ENCODE measurements at regions not wholly inside any gene's neighbourhood (a gene's known extent, or its start where the extent isn't known, plus 50 kb on each side); places are given as distances from the start of the nearest gene placed in this dataset.

DNA sequence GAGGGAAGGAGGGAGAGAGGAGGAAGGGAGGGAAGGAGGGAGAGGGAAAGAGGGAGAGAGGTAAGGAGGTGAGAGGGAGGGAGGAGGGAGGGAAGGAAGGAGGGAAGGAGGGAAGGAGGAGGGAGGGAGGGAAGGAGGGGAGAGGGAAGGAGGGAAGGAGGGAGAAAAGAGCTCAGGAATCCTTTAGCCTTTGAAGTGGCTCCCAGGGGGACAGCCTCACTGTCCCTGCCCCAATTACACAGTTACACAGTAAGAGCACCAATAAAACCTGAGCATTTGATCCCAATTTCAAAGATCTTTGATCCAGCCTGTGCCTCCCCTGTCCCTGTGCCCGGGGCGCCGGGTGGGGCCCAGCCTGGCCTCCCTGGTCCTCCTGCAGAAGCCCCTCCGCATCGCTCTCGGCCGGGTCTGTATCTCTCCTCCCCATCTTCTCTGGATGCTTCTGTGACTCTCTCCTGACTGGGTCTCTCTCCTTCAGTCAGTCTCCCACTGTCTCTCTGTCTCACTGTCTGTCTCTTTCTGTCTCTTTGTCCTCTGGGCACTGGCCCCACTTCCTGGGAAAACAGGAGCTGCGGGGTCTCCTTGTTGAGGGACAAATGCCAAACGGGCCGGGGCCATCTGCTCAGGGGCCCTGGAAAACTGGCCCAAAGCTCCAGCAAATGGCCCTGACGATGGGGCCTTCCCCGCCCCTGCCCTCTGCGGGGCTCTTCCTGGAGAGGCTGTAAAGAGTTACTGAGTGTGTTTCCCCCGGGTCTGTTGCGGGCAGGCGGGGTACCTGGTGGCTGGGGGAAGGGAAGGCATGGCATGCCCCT is 54.2 kb upstream of the EGFL7 start:
- Histone ChIP-seq H3K79me2 (ENCODE audit: insufficient read depth, low read depth) (no peaks in the 10 kb centered on the region), H3K27me3 (ENCODE audit: insufficient read depth, low read depth) (peaks cover 91% of the 10 kb centered on the region), H3K9ac (no peak overlapping the region), H3K4me3 (IDR thresholded peaks at IDR 0.05; ENCODE audit: insufficient read depth, low read depth, low read length) (no peak overlapping the region), H3K4me2 (no peak overlapping the region), H3K36me3 (ENCODE audit: insufficient read depth) (no peaks in the 10 kb centered on the region), H2AFZ (ENCODE audit: low read depth) (no peak overlapping the region), H3K4me1 (ENCODE audit: low read depth, poor library complexity, severe bottlenecking) (no peaks in the 10 kb centered on the region), H4K20me1 (ENCODE audit: insufficient read depth) (no peaks in the 10 kb centered on the region), H3K27ac (no peak overlapping the region)
- TF ChIP-seq, protein P1, sequence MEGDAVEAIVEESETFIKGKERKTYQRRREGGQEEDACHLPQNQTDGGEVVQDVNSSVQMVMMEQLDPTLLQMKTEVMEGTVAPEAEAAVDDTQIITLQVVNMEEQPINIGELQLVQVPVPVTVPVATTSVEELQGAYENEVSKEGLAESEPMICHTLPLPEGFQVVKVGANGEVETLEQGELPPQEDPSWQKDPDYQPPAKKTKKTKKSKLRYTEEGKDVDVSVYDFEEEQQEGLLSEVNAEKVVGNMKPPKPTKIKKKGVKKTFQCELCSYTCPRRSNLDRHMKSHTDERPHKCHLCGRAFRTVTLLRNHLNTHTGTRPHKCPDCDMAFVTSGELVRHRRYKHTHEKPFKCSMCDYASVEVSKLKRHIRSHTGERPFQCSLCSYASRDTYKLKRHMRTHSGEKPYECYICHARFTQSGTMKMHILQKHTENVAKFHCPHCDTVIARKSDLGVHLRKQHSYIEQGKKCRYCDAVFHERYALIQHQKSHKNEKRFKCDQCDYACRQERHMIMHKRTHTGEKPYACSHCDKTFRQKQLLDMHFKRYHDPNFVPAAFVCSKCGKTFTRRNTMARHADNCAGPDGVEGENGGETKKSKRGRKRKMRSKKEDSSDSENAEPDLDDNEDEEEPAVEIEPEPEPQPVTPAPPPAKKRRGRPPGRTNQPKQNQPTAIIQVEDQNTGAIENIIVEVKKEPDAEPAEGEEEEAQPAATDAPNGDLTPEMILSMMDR (conservative IDR thresholded peaks at IDR 0.05; ENCODE audit: low read depth, low read length) = no peak

DNA sequence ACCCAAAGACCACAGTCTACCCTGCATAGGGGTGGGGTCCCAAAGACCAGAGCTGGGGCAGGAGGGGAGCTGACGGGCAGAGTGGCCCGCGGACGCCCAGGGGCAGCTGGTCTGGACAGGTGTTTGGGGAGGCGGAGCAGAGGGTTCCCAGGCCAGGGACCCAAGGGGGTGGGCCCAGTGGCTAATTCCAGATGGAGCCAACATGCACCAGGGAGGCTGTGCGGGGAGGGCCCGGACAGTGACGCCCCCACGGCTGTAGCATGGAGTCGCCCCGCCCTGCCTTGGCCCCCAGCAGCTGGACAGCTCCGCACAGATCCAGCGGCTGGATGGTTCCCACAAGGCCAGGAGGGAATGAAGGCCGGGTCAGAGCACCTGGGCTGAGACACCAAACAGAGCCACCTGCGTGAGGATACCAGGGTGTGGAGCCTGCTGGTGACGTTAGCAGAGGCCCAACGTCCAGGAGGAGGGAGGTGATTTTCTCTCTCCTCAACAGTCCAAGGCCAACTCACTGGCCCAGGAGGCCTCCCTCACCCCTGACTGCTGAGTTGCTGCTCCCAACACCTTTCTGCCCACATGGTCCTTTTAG is 55.3 kb upstream of the EGFL7 start:
- Histone ChIP-seq H3K4me3 (IDR thresholded peaks at IDR 0.05; ENCODE audit: insufficient read depth, low read depth, low read length) (no peak overlapping the region), H2AFZ (ENCODE audit: low read depth) (no peak overlapping the region), H3K79me2 (ENCODE audit: insufficient read depth, low read depth) (no peaks in the 10 kb centered on the region), H4K20me1 (ENCODE audit: insufficient read depth) (no peaks in the 10 kb centered on the region), H3K4me2 (no peak overlapping the region), H3K27ac (no peak overlapping the region), H3K27me3 (ENCODE audit: insufficient read depth, low read depth) (peaks cover 91% of the 10 kb centered on the region), H3K9ac (no peak overlapping the region), H3K4me1 (ENCODE audit: low read depth, poor library complexity, severe bottlenecking) (no peaks in the 10 kb centered on the region), H3K36me3 (ENCODE audit: insufficient read depth) (no peaks in the 10 kb centered on the region)
- TF ChIP-seq, protein P1 (conservative IDR thresholded peaks at IDR 0.05; ENCODE audit: low read depth, low read length) = no peak

DNA sequence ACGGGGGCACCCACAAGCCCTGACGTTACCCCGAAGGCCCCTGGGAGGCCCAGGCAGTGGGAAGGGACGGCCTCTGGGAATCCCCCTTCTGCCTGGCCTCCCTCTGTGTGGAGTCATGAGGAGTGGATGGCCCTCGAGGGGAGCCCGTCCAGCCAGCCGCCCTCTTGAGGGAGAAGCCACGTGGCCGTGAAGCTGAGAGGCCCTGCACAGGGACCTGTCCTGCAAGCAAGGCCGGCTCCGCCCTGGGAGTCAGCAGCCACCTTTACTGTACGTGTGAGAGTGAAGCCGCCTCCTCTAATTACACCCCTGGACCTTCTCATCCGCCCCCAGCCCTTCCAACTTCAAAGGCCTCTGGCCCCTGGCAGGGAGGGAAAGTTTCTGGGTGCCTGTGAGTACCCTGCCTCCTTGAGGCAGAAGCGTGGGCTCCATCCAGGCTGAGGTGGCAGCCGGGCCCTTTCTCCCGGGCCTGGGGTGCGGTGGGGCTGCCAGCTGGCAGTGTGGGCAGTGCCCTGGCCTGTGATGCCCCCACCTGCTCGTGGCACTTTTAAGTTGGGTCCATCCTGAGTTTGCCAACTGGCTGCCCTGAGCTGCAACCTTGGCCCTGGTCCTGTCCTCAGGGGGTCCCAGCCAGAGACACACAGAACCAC is 55.9 kb upstream of the EGFL7 start:
- no peak overlapping the region for H3K9ac ChIP-seq
- TF ChIP-seq, protein P1 (conservative IDR thresholded peaks at IDR 0.05; ENCODE audit: low read depth, low read length) = no peak

DNA sequence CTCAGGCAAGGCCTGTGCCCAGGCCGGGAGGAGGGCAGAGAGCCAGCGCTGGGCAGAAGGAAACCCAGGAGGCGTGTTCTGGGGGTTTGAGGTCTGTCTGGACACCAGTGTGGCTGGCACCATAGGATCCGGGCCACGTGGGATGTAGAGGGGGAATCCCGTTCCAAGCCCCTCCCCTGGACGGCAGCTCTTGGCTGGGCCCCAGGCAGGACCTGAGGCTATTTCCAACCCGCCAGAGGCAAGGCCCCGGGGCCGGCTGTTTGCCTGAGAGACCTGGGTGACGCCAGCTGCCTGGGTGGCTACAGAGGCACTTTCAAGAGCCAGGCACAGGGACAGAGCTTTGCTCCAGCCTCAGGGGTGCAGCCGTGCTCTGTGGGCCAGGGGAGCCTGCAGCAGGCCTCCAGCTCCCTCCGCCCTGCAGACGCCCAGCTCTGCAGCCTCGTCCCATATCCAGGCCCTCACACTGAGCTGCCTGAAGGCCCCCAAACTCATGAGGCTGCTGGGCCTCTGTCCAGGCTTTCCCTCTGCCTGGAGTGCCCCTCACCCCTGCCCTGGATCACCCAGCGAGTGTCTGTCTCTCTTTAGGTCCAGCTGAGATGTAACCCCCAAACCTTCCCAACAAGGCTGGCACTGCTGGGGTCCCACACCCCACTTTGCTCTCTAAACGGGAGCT is 56.6 kb upstream of the EGFL7 start:
- H3K4me1 ChIP-seq (ENCODE audit: low read depth, poor library complexity, severe bottlenecking) = no peaks in the 10 kb centered on the region

More for the DNA sequence above, 55.9 kb upstream of the EGFL7 start:
- no peak overlapping the region for H2AFZ ChIP-seq (ENCODE audit: low read depth)
- H3K4me3 ChIP-seq (IDR thresholded peaks at IDR 0.05; ENCODE audit: insufficient read depth, low read depth, low read length) = no peak overlapping the region
- H4K20me1 ChIP-seq (ENCODE audit: insufficient read depth) = no peaks in the 10 kb centered on the region
- no peak overlapping the region for H3K4me2 ChIP-seq
- H3K27ac ChIP-seq = no peak overlapping the region
- peaks cover 91% of the 10 kb centered on the region for H3K27me3 ChIP-seq (ENCODE audit: insufficient read depth, low read depth)
- H3K36me3 ChIP-seq (ENCODE audit: insufficient read depth) = no peaks in the 10 kb centered on the region
- H3K79me2 ChIP-seq (ENCODE audit: insufficient read depth, low read depth) = no peaks in the 10 kb centered on the region
- no peaks in the 10 kb centered on the region for H3K4me1 ChIP-seq (ENCODE audit: low read depth, poor library complexity, severe bottlenecking)

More for the DNA sequence above, 56.6 kb upstream of the EGFL7 start:
- TF ChIP-seq, protein P1 (conservative IDR thresholded peaks at IDR 0.05; ENCODE audit: low read depth, low read length) = no peak
- no peak overlapping the region for H2AFZ ChIP-seq (ENCODE audit: low read depth)
- no peaks in the 10 kb centered on the region for H3K36me3 ChIP-seq (ENCODE audit: insufficient read depth)
- H3K4me3 ChIP-seq (IDR thresholded peaks at IDR 0.05; ENCODE audit: insufficient read depth, low read depth, low read length) = no peak overlapping the region
- no peak overlapping the region for H3K27ac ChIP-seq
- H3K9ac ChIP-seq = no peak overlapping the region
- no peak overlapping the region for H3K4me2 ChIP-seq
- H3K27me3 ChIP-seq (ENCODE audit: insufficient read depth, low read depth) = peaks cover 87% of the 10 kb centered on the region
- H4K20me1 ChIP-seq (ENCODE audit: insufficient read depth) = no peaks in the 10 kb centered on the region
- no peaks in the 10 kb centered on the region for H3K79me2 ChIP-seq (ENCODE audit: insufficient read depth, low read depth)

All from KMS-11 (cell line).